HG02610 (cell line): ENCODE measurements at regions not wholly inside any gene's neighbourhood (a gene's known extent, or its start where the extent isn't known, plus 50 kb on each side); places are given as distances from the start of the nearest gene placed in this dataset.
"Not testable (repeated sequence)": the region's sequence is repeated elsewhere in the genome, so short reads cannot be mapped to it uniquely, and the experiment has no call there.

ENCODE experiments used
- ATAC-seq: cut with Tn5 transposase; IDR thresholded peaks from one replicate; pipeline ENCODE4 v1.9.1; 2021; ENCODE audit warnings: mild to moderate bottlenecking, moderate library complexity; ENCODE audit not compliant: unreplicated experiment

DNA sequence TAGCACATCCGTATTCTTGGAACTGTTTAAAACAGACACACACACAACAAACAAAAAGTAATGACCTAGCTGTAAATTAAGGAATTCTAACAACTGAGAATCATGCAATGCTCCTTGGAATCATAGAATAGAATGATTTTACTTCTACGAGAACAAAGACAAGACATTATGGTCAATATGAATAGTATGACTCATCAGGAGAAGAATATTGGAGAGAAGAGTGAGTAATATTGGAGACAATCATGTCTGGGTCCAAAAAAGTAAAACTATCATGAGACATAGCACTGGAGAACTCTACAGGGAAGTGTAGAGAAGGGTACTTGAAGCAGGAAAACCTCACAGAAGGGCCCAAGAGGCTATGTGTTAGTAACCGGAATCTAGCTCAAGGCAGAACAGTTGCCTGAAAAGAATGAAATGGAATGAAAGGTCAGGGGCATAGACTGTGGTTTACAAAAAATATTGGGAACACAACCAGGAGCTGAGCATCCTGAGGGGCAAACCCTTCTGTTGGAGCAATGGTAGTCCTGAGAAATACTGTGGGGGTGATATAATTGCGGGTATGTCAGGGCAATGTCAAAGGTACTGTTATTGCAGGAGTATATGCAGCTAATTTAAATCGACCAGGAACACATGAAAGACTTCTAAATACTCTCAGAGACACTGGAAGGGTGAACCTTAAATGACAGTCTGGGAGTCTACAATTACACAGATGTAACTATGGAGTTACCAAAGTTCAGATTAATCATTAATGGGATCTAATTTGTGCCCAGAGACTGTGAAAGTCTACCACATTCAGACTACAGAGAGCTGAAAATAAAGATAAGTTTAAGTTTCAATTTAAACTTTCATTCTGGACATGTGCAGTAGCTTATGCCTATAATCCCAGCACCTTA, 201.2 kb downstream of the BCHE start:
- ATAC-seq = no peak

- ATAC-seq = no peak
Measured at GRCh38 chr3:165624761-165625160, 212.5 kb downstream of the BCHE start.

DNA sequence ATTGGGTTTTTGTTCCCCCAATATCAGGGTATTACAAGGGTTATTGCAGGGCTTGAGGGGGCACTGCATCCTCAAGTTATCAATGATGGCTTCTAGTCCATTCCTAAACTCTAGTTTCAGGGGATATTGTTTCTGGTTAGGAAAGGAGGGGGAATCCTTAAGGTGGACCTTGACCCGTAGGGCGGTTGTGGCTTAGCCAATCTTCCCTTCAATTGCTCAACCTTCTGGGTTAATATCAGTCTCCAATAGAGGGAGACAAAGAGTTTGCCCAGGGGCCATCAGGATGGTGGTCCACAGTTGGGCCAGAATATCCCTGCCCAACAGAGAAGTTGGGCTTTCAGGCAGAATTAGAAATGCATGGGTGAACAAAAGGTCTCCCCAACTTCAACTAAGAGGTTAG, 214.9 kb downstream of the BCHE start:
- no peak for ATAC-seq

GRCh38 chr3:165619069-165619468, 218.2 kb downstream of the BCHE start:
- no peak for ATAC-seq

- no peak for ATAC-seq
Measured at GRCh38 chr3:165617134-165617533, 220.1 kb downstream of the BCHE start.

GRCh38 chr3:165614337-165614736, 222.9 kb downstream of the BCHE start:
- ATAC-seq = no peak

- no peak for ATAC-seq
Measured at GRCh38 chr3:165613014-165613413, 224.2 kb downstream of the BCHE start.

DNA sequence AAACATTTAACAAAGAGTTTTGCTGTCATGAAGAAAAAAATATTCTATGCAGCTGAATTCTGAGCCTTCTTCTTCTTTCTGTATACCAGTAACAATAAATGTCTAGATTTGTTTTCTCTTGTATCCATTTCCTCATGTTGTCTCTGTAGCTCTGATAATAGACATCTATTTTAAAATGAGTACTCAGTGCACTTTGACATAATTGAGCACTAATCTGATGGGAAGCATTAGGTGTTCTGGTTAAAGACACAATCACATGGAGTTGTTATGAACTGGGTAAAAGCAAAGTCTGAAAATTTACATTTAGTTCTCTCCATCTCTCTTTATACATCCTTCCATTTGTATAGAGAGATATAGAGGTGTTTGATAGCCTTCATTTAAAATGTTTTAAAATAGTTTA, 230.0 kb downstream of the BCHE start:
- ATAC-seq = no peak

- no peak for ATAC-seq
Measured at GRCh38 chr3:165603196-165603595, 234.0 kb downstream of the BCHE start.

GRCh38 chr3:165572566-165572965, 264.7 kb downstream of the BCHE start:
- ATAC-seq = not testable (repeated sequence)

DNA sequence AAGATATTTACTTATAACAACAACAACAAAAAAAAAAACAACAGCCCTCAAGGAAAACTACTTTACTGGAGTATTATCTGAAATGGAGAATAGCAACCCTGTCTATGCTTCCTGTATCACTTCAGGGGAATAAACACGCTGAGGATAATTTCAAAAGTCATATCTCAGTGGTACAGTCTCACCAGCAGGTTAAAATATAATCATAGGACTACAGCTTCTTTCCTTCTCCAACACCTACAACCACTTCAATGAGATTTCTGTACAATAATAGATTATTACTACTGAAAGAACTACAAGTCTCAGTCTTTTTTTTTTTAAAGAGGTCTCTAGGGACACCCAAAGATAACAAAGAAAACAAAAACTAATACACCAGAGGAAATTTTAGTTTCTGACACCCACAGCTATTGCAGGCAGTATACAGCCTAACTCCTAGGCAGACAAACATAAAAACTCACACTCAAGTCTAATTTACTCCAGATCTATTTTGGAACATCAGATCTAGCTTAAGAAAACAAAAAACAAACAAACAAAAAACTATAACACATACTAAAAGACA, 268.2 kb downstream of the BCHE start:
- ATAC-seq = no peak

DNA sequence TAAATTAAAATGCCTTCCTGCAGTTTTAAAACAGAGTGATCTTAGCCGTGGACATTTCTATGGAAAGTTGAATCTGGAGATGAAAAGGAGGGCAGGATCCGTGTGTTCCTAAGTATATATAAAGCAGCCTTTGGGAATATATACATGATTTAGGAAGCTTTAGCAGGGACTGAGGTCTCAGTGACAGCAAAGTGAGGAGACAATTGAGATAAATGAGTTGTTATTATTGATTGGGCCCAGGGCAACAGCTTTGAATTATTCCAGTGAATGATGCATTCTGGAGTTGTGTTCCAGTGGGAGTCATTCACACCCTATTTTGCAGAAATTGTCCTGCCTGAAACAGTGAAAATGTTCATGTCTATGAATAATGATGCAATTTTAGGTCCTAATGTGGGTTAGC, 281.4 kb downstream of the BCHE start:
- no peak for ATAC-seq

DNA sequence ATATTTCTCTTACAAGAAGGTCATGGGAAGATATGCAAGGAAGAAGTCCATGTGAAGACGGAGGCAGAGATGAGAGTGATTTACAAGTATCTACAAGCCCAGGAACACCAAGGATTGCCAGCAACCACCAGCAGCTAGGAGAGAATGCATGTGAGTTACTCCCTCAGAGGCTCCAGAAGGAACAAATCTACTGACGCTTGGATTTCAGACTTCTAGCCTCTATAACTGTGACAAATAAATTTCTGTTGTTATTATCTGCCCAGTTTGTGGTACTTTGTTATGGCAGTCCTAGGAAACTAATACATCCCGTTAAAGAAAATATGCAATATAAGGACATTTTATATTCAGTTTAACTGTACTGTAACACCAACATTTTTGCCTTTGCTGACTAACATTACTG, 283.9 kb downstream of the BCHE start:
- ATAC-seq = no peak

- no peak for ATAC-seq
Measured at GRCh38 chr3:165549665-165550064, 287.6 kb downstream of the BCHE start.

DNA sequence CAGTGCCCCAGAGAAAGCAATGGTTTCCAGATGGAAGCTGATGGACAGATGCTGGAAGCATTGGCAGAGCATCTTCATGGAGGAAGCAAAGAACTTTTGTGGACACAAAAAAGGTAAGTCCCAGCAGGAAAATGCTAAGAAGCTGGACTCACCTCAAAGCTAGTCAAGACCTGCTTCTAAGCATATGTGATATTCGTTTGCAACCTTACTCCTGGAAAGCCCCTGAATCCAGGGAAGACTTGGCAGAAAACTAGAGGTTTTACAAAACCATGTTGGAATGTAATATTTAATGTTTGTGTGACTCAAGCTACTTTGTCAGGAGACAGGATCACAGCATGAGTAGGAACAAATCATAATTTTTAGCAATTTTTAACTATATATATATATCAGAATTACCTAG, 288.2 kb downstream of the BCHE start:
- no peak for ATAC-seq

GRCh38 chr3:165545059-165545458, 292.2 kb downstream of the BCHE start:
- ATAC-seq = no peak

- ATAC-seq = no peak
Measured at GRCh38 chr3:165544432-165544831, 292.8 kb downstream of the BCHE start.

DNA sequence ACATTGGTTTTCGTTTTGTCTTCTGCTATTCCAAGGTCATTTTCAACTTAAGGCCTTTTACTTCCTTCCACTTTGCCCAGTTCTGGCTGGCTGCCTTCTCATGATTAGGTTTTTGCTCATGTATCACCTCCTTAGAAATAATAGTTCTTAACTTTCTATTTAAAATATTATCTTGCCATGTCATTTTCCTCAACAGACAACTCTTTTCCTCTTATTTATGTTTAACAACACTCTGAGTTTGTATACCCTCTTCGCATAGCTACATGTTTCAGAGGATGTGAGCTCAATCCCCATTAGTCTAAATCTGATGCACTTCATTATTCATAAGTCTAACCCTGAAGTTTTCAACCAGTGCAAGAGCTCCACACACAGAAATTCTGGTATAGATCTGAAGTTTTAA, 299.1 kb downstream of the BCHE start:
- ATAC-seq = no peak

- no peak for ATAC-seq
Measured at GRCh38 chr3:165532851-165533250, 304.4 kb downstream of the BCHE start.

DNA sequence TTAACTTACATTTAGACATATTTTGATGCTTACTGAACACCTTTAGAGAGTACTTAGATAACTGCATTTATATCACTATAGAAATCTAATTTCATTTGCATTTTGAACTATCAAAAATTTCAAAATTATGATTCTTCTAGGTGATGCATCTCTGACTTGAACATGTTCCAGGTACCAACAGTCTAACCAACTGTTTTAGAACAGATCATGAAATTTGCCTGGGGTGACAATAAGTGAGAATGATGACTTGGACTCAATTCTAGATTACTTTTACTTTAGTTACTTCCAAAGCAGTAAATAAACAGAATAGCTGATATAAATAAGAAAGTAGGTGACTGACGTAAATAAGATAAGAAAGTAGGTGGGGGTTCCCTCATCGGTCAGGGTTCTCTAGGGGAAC, 307.8 kb downstream of the BCHE start:
- no peak for ATAC-seq

GRCh38 chr3:165526367-165526766, 310.9 kb downstream of the BCHE start:
- no peak for ATAC-seq

GRCh38 chr3:165523801-165524200, 313.4 kb downstream of the BCHE start:
- no peak for ATAC-seq

DNA sequence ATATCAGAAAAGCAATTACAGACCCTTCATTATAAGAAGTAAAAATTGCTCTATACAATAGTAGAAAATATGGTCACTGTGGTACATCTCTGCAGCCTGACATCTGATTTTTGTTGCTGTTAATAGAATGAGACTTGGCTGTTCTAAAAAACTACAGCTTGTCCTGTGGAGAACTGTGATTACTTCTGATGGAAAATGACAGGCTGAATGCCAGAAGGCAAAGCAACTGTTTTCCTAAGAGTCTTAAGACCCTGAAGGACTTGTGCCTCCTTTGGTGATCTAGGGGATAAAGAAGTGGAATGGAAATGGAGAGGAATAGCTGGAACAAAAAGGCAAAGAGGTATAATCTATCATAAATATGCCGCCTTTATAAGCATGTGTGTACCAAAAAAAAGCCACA, 314.8 kb downstream of the BCHE start:
- no peak for ATAC-seq
